ENCODE measurements at regions not wholly inside any gene's neighbourhood (a gene's known extent, or its start where the extent isn't known, plus 50 kb on each side); places are given as distances from the start of the nearest gene placed in this dataset.

DNA sequence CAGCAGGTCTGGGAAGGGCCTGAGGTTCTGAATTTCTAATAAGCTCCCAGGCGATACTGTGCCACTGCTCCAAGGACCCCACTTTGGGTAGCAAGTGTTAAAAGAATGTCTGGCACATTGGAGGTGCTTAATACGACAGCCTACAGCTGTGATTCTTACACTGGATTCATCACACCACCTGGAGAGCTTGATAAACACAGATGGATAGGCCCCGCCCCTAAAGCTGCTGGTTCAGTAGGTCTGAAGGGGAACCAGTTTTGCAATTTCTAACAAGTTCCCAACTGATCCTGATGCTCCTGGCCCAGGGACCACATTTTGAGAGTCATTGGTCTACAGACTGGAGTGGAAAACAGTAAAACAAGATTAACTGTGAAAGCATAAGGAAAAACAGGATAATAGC, 124.8 kb upstream of the ST8SIA2 start:
- Histone ChIP-seq H4K20me1 (no peaks in the 10 kb centered on the region), H3K4me1 (no peaks in the 10 kb centered on the region), H3K9me3 (no peaks in the 10 kb centered on the region), H3K9ac (no peak overlapping the region), H3K4me3 (no peak overlapping the region), H3K27me3 (no peaks in the 10 kb centered on the region), H3K27ac (no peak overlapping the region), H3K36me3 (no peaks in the 10 kb centered on the region), H3K4me2 (no peak overlapping the region)
- no peak for TF ChIP-seq Cebpa-rat (IDR thresholded peaks at IDR 0.05)

DNA sequence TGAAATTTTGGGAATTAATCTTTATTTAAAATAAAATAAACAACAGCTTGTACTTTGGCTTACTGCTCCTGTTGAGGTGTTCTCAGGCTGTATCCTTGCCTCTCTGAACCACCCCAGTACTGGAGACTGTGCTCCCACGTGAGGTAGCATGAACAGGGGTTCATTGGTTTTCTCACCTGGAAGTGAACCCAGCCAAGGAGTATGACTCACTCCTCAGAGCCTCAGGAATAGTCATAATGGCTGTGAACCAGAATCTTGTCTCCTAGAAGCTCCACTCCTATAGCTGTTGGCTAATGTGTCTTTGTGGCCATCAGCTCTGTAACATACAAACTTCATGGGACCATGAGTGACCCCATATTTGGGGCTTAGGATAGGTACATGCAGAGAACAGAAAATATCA, 122.5 kb upstream of the ST8SIA2 start:
- Histone ChIP-seq H3K36me3 (no peaks in the 10 kb centered on the region), H3K9ac (no peak overlapping the region), H3K4me2 (no peak overlapping the region), H3K4me3 (no peak overlapping the region), H3K27me3 (no peaks in the 10 kb centered on the region), H3K27ac (no peak overlapping the region), H3K9me3 (no peaks in the 10 kb centered on the region), H4K20me1 (no peaks in the 10 kb centered on the region), H3K4me1 (no peaks in the 10 kb centered on the region)
- no peak for TF ChIP-seq Cebpa-rat (IDR thresholded peaks at IDR 0.05)

DNA sequence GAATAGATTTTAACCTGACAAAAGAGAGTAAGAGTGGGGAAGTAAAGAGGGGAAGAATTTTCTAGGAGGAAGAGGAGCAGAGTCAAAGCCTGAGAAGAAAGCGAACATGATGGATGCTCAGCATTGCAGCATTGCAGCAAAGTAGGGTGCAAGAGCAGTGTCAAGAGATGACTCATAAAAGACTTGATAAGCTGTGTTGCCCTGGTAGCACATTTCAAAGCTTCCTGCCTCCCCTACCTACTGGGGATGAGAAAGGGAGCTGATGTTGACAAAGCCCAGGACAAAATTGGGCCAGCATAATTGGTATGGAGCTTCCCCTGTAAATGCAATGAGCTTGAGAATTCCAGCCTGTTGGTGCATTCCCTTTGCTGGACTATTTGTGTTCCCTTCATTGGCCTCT, 121.6 kb upstream of the ST8SIA2 start:
- no peak overlapping the region for H3K9ac ChIP-seq
- H3K4me1 ChIP-seq: no peaks in the 10 kb centered on the region
- H3K36me3 ChIP-seq: no peaks in the 10 kb centered on the region
- H3K9me3 ChIP-seq: no peaks in the 10 kb centered on the region
- no peak overlapping the region for H3K4me3 ChIP-seq
- no peak for TF ChIP-seq Cebpa-rat (IDR thresholded peaks at IDR 0.05)
- H3K27me3 ChIP-seq: no peaks in the 10 kb centered on the region
- H4K20me1 ChIP-seq: no peaks in the 10 kb centered on the region
- H3K4me2 ChIP-seq: no peak overlapping the region
- no peak overlapping the region for H3K27ac ChIP-seq

DNA sequence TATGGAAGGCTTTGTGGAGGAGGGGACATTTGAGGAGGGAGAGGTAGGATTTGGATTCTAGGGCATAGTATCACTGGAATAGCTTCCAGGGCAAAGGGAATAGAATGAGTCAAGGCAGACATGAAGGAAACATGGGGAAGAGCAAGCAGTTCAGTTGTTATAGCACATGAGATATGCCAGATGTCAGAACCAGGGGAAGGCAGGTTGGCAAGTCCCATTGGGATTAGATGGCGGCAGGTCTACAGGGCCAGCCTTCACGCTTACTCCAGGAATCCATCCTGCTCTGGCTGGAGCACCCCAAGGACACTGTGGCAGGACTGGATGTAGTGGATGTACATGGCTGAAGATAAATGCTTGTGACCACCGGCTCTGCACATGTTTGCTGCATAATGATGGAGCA, 120.4 kb upstream of the ST8SIA2 start:
- Histone ChIP-seq H3K4me3 (no peak overlapping the region), H4K20me1 (no peaks in the 10 kb centered on the region), H3K27ac (no peak overlapping the region), H3K4me1 (no peaks in the 10 kb centered on the region), H3K36me3 (no peaks in the 10 kb centered on the region), H3K9ac (no peak overlapping the region), H3K4me2 (no peak overlapping the region), H3K27me3 (no peaks in the 10 kb centered on the region), H3K9me3 (no peaks in the 10 kb centered on the region)
- TF ChIP-seq Cebpa-rat (IDR thresholded peaks at IDR 0.05): no peak

DNA sequence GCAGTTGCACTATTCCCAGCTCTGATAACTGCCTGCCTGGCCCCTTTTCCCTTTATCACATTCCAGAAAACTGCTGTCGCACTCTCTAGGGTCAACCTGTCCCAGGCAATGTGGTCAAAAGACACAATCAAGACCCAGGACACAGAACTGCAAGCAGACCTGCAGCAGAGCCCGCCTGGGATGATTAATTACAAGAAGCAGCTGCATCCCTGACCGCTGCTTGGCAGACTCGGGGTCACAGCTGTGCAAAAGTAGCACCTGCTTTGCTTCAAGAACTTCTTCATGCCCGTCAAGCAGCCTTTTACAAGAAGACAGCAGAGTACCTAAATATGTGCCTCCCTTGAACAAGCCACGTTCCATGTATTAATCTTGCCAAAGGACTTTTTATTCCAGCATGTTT, 120.0 kb upstream of the ST8SIA2 start:
- TF ChIP-seq Cebpa-rat (IDR thresholded peaks at IDR 0.05): no peak
- Histone ChIP-seq H3K27ac (no peak overlapping the region), H3K36me3 (no peaks in the 10 kb centered on the region), H3K4me1 (no peaks in the 10 kb centered on the region), H3K4me2 (no peak overlapping the region), H3K4me3 (no peak overlapping the region), H3K9me3 (no peaks in the 10 kb centered on the region), H3K27me3 (no peaks in the 10 kb centered on the region), H3K9ac (no peak overlapping the region), H4K20me1 (no peaks in the 10 kb centered on the region)

DNA sequence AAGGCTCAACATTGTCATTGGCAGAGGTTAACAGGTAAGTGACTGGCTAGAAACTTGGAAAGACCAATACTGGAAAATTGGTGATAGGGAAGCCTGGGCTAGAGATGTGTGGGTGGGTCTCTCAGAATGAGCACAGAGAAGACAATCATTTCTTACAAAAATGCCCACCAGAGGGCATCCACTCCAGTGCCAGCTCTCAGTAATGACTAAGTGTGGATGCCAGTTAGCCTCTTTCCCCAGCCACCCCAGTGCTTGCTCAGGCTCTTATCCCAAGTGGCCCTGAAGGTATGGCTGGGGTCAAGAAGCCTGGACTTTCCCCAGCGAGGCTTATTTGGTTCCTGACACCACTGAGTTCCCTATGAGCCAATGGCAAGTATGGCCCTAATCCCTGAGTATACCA, 115.9 kb upstream of the ST8SIA2 start:
- TF ChIP-seq Cebpa-rat (IDR thresholded peaks at IDR 0.05): no peak
- Histone ChIP-seq H3K4me2 (no peak overlapping the region), H3K4me1 (no peaks in the 10 kb centered on the region), H4K20me1 (no peaks in the 10 kb centered on the region), H3K27me3 (no peaks in the 10 kb centered on the region), H3K27ac (no peak overlapping the region), H3K9me3 (no peaks in the 10 kb centered on the region), H3K4me3 (no peak overlapping the region), H3K36me3 (no peaks in the 10 kb centered on the region), H3K9ac (no peak overlapping the region)

DNA sequence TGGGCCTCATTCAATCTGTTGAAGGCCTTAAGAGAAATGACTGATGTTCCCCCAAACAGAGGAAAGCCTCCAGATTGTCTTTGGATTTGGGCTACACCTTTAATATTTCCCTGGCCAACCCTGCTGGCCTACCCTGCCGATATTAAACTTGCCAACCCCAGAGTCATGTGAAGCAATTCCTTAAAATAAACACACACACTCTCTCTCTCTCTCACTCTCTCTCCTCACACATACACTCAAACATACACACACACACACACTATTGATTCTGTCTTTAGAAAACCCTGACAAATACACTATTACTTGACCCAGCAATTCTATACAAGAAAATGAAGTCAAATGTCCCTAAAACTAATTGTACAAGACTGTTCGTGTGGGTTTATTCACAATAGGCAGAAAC, 109.9 kb upstream of the ST8SIA2 start:
- no peak overlapping the region for H3K9ac ChIP-seq
- H3K36me3 ChIP-seq: no peaks in the 10 kb centered on the region
- H3K4me1 ChIP-seq: peaks cover 9% of the 10 kb centered on the region
- H3K9me3 ChIP-seq: no peaks in the 10 kb centered on the region
- H3K4me2 ChIP-seq: no peak overlapping the region
- H3K4me3 ChIP-seq: no peak overlapping the region
- H3K27me3 ChIP-seq: no peaks in the 10 kb centered on the region
- H3K27ac ChIP-seq: no peak overlapping the region
- no peaks in the 10 kb centered on the region for H4K20me1 ChIP-seq
- TF ChIP-seq Cebpa-rat (IDR thresholded peaks at IDR 0.05): no peak

DNA sequence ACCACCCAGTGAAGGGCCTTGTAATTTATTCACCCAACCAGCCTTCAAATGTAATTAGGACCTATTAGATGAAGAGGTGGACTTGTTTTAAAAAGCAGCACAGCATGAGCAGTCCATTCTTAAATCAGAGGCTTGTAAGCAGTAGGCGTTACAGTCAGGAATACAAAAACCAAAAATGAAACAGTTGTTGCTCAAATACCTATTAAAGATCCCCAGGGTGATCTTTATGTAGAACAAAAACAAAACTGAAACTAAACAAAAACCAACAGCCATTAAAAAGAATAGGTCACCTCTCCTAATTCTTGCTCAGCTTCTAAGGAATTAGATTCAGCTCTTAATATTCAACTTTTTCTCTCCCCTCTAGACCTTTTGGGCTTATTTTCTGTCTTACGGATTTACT, 104.9 kb upstream of the ST8SIA2 start:
- H3K9ac ChIP-seq: no peak overlapping the region
- no peak overlapping the region for H3K4me3 ChIP-seq
- H3K27me3 ChIP-seq: no peaks in the 10 kb centered on the region
- TF ChIP-seq Cebpa-rat (IDR thresholded peaks at IDR 0.05): no peak
- no peaks in the 10 kb centered on the region for H3K36me3 ChIP-seq
- peak overlapping the region; percentile 44 for H3K4me2 ChIP-seq
- no peak overlapping the region for H3K27ac ChIP-seq
- peaks cover 14% of the 10 kb centered on the region for H3K4me1 ChIP-seq
- no peaks in the 10 kb centered on the region for H4K20me1 ChIP-seq
- no peaks in the 10 kb centered on the region for H3K9me3 ChIP-seq

DNA sequence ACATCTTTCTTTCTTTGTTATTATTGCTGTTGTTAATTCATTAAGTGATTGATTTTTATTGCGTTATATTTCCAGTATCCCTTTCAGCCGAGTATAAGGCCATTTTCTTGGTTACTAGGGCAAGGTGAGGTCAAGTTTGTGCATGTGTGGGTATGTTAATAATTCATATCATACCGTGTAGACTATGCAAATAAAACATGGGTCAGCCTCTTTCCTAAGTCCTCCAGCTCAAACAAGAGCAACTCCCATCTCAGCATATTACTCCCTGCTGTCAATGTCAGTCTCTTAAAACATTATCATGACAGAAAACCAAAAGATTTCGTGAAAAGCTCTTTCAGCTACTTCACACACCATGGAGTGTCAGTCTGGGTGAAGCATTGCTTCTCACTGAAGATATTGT, 103.9 kb upstream of the ST8SIA2 start:
- no peak overlapping the region for H3K4me2 ChIP-seq
- TF ChIP-seq Cebpa-rat (IDR thresholded peaks at IDR 0.05): no peak
- no peak overlapping the region for H3K27ac ChIP-seq
- H3K9ac ChIP-seq: no peak overlapping the region
- peaks cover 14% of the 10 kb centered on the region for H3K4me1 ChIP-seq
- no peaks in the 10 kb centered on the region for H3K9me3 ChIP-seq
- H4K20me1 ChIP-seq: no peaks in the 10 kb centered on the region
- H3K36me3 ChIP-seq: no peaks in the 10 kb centered on the region
- no peaks in the 10 kb centered on the region for H3K27me3 ChIP-seq
- no peak overlapping the region for H3K4me3 ChIP-seq

DNA sequence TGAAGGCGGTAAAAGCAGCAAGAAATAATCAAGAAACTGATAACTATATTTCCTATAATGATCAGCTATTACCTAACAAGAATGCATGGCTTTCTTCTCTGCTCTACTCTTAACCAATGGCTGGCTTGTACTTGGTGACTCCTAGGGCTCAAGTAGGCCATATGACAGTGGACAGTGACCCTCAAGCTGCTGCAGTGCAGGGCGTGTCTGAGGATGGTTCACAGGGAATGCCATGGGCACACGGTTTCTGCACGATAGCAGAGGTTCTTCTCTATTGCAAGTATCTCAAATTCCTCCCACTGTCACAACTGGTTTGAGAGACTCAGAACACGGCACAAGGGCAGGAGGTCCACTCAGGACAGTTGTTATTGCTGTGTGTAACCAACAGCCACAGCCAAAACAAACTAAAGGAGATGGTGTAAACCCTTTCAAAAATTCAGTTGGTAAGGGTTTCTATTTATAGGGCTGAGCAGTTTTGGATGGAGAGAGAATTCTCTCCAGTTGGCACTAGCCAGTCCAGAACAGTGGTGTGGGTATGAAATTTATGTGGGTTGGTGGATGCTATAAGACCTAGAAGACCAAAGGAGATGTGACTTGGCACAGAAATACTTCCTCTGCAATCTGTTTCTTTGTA, 103.2 kb upstream of the ST8SIA2 start:
- Histone ChIP-seq H3K27me3 (no peaks in the 10 kb centered on the region), H3K4me3 (no peak overlapping the region), H3K9me3 (no peaks in the 10 kb centered on the region), H3K36me3 (no peaks in the 10 kb centered on the region), H3K9ac (no peak overlapping the region), H4K20me1 (no peaks in the 10 kb centered on the region), H3K27ac (no peak overlapping the region), H3K4me2 (no peak overlapping the region), H3K4me1 (peaks cover 14% of the 10 kb centered on the region)
- no peak for TF ChIP-seq Cebpa-rat (IDR thresholded peaks at IDR 0.05)

DNA sequence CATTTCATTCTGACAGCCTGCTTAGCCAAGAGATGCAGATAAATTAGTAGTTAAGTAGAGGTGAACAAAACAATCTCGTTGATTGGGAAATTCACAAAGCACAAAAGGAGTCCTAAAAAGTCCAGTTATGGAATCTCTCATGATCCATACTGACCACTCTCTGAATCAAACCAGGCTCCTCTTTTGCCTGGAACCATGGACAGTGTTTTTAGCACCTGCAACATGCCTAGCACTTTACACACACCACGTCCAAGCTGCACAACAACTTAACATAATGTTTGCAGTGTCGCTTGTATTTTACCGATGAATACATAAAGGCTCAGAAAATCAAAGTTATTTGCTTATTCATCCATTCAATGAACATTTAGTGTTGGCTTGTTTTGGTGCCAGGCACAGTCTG, 101.8 kb upstream of the ST8SIA2 start:
- no peak for TF ChIP-seq Cebpa-rat (IDR thresholded peaks at IDR 0.05)

More for the DNA sequence above, 101.8 kb upstream of the ST8SIA2 start:
- H3K36me3 ChIP-seq: no peaks in the 10 kb centered on the region
- H3K9me3 ChIP-seq: no peaks in the 10 kb centered on the region
- no peaks in the 10 kb centered on the region for H3K27me3 ChIP-seq
- no peak overlapping the region for H3K27ac ChIP-seq
- H4K20me1 ChIP-seq: no peaks in the 10 kb centered on the region
- H3K9ac ChIP-seq: no peak overlapping the region
- H3K4me1 ChIP-seq: peaks cover 14% of the 10 kb centered on the region
- H3K4me2 ChIP-seq: no peak overlapping the region
- H3K4me3 ChIP-seq: no peak overlapping the region

Measured in BLaER1 (cell line).